GM19438 (cell line): ENCODE measurements at regions not wholly inside any gene's neighbourhood (a gene's known extent, or its start where the extent isn't known, plus 50 kb on each side); places are given as distances from the start of the nearest gene placed in this dataset.

Experiments used
- ATAC-seq: cut with Tn5 transposase; IDR thresholded peaks from one replicate; pipeline ENCODE4 v1.9.1; 2021; ENCODE audit warnings: low read depth; ENCODE audit not compliant: unreplicated experiment

GRCh38 chr4:14566518-14566917 lies 435.8 kb upstream of the CPEB2 start:
- ATAC-seq, result no peak

- no peak for ATAC-seq
Measured at GRCh38 chr4:14568351-14568750, 433.9 kb upstream of the CPEB2 start.

GRCh38 chr4:14575289-14575688 lies 427.0 kb upstream of the CPEB2 start:
- ATAC-seq, result no peak

GRCh38 chr4:14575919-14576318 lies 426.4 kb upstream of the CPEB2 start:
- ATAC-seq, result no peak

GRCh38 chr4:14580061-14580460 lies 422.2 kb upstream of the CPEB2 start:
- no peak for ATAC-seq

- ATAC-seq, result no peak
Measured at GRCh38 chr4:14581741-14582140, 420.5 kb upstream of the CPEB2 start.

GRCh38 chr4:14582677-14583076 lies 419.6 kb upstream of the CPEB2 start:
- ATAC-seq, result no peak

GRCh38 chr4:14583331-14583730 lies 418.9 kb upstream of the CPEB2 start:
- no peak for ATAC-seq

GRCh38 chr4:14583752-14584151 lies 418.5 kb upstream of the CPEB2 start:
- no peak for ATAC-seq

GRCh38 chr4:14592950-14593349 lies 409.3 kb upstream of the CPEB2 start:
- ATAC-seq, result no peak

- ATAC-seq, result no peak
Measured at GRCh38 chr4:14596028-14596427, 406.3 kb upstream of the CPEB2 start.

GRCh38 chr4:14596437-14596836 lies 405.8 kb upstream of the CPEB2 start:
- ATAC-seq, result no peak

- no peak for ATAC-seq
Measured at GRCh38 chr4:14596904-14597303, 405.4 kb upstream of the CPEB2 start.

GRCh38 chr4:14602206-14602605 lies 400.1 kb upstream of the CPEB2 start:
- ATAC-seq, result no peak

GRCh38 chr4:14607001-14607400 lies 395.3 kb upstream of the CPEB2 start:
- ATAC-seq, result no peak

- no peak for ATAC-seq
Measured at GRCh38 chr4:14607578-14607977, 394.7 kb upstream of the CPEB2 start.

- ATAC-seq, result no peak
Measured at GRCh38 chr4:14608630-14609029, 393.7 kb upstream of the CPEB2 start.

- no peak for ATAC-seq
Measured at GRCh38 chr4:14614840-14615239, 387.4 kb upstream of the CPEB2 start.

- ATAC-seq, result no peak
Measured at GRCh38 chr4:14615671-14616070, 386.6 kb upstream of the CPEB2 start.

- no peak for ATAC-seq
Measured at GRCh38 chr4:14620567-14621141, 381.6 kb upstream of the CPEB2 start.

GRCh38 chr4:14621731-14622463 lies 380.4 kb upstream of the CPEB2 start:
- no peak for ATAC-seq

- no peak for ATAC-seq
Measured at GRCh38 chr4:14627038-14627437, 375.2 kb upstream of the CPEB2 start.
